ENCODE measurements at regions not wholly inside any gene's neighbourhood (a gene's known extent, or its start where the extent isn't known, plus 50 kb on each side); places are given as distances from the start of the nearest gene placed in this dataset.

- TF ChIP-seq JUND (IDR thresholded peaks at IDR 0.05) (no peak), REST (IDR thresholded peaks at IDR 0.05; ENCODE audit: low read depth) (no peak), ZBTB33 (IDR thresholded peaks at IDR 0.05; ENCODE audit: extremely low read depth, insufficient replicate concordance, low read length) (no peak), EZH2phosphoT487 (IDR thresholded peaks at IDR 0.05; ENCODE audit: borderline replicate concordance) (no peak)
Observed at GRCh38 chr17:74041869-74042640, 161.4 kb upstream of the RPL38 start (continued).

GRCh38 chr17:74042744-74043486 is 160.6 kb upstream of the RPL38 start:
- Histone ChIP-seq H2AFZ (ENCODE audit: low read depth, low read length, poor library complexity, severe bottlenecking) (peak overlapping the region; percentile 74), H3K27ac (ENCODE audit: low read depth, low read length) (no peak overlapping the region), H3K9me2 (ENCODE audit: insufficient read depth) (no peaks in the 10 kb centered on the region), H3K9ac (ENCODE audit: low read length) (no peak overlapping the region), H3K9me3 (ENCODE audit: control insufficient read depth in 1 of 2, insufficient read depth in 1 of 2, low read depth in 1 of 2, low read length in 2 of 2) (no peaks in the 10 kb centered on the region), H3K4me2 (ENCODE audit: low read length) (peak overlapping the region; percentile 57), H3K27me3 (ENCODE audit: insufficient read depth, low read length) (no peaks in the 10 kb centered on the region), H4K20me1 (ENCODE audit: insufficient read depth) (no peaks in the 10 kb centered on the region), H3K4me1 (ENCODE audit: control insufficient read depth in 1 of 2, insufficient read depth in 2 of 2, low read length in 2 of 2) (peaks cover 7 to 16% of the 10 kb centered on the region in 2 experiments), H3K36me3 (ENCODE audit: control insufficient read depth in 1 of 2, insufficient read depth in 2 of 2, low read length in 2 of 2) (no peaks in the 10 kb centered on the region), H3K4me3 (replicated peaks in 1 of 2; ENCODE audit: low read depth in 1 of 2, low read length in 2 of 2) (peak overlapping the region in 1 of 2 experiments; percentile 2; a peak in 1 of 4 replicates), H3K79me2 (ENCODE audit: insufficient read depth, low read length) (no peaks in the 10 kb centered on the region)
- ATAC-seq (peak; percentile 97), DNase-seq (ENCODE audit: low read depth, low spot score) (peak; percentile 91)
- POLR2A ChIA-PET, result interaction anchor here (0.6 kb wide), 1 partner anchor 42 kb away, joined by 3 read pairs; no protein-coding TSS in a partner anchor
- CTCF ChIA-PET, result interaction anchor here (1.3 to 1.6 kb wide), 2 partner anchors 12 to 157 kb away, joined by 3 read pairs; no protein-coding TSS in a partner anchor
- RAD21 ChIA-PET (ENCODE audit: low non-redundant PET in 1 of 2, low total read pairs in 2 of 2, uncharacterized antibody in 2 of 2, unreplicated experiment in 2 of 2), result no interaction called here
- intact Hi-C loops (cut with micrococcal nuclease), result no loop called here
- no TSS peak for BruUV-seq (replicated peaks)
- TF ChIP-seq REST (IDR thresholded peaks at IDR 0.05; ENCODE audit: low read depth), result no peak
- TF ChIP-seq ATF3 (IDR thresholded peaks at IDR 0.05), result peak; percentile 62; the same call in 1 of the 2 replicates
- TF ChIP-seq EGR1 (IDR thresholded peaks at IDR 0.05; ENCODE audit: low read depth), result no peak
- TF ChIP-seq YY1 (IDR thresholded peaks at IDR 0.05; ENCODE audit: extremely low read depth, insufficient replicate concordance, low read depth, low read length), result peak; percentile 68
- no peak for TF ChIP-seq ELF1 (IDR thresholded peaks at IDR 0.05; ENCODE audit: borderline replicate concordance, low read depth)
- TF ChIP-seq SIN3A (IDR thresholded peaks at IDR 0.05; ENCODE audit: low read depth), result peak; percentile 73
- no peak; the same call in 1 of the 2 replicates for TF ChIP-seq CEBPB (IDR thresholded peaks at IDR 0.05; ENCODE audit: low read depth)
- TF ChIP-seq SRF (IDR thresholded peaks at IDR 0.05; ENCODE audit: low read depth), result peak; percentile 71; the same call in 1 of the 2 replicates
- TF ChIP-seq POLR2AphosphoS5 (IDR thresholded peaks at IDR 0.05; ENCODE audit: low read depth, low read length), result peak; percentile 70

All from HCT116 (cell line).